OCI-LY7 (cell line): ENCODE measurements at regions not wholly inside any gene's neighbourhood (a gene's known extent, or its start where the extent isn't known, plus 50 kb on each side); places are given as distances from the start of the nearest gene placed in this dataset.

ENCODE experiments used
- CTCF ChIP-seq: fragments of 200-600 bp; sonication (generic); conservative IDR thresholded peaks from 2 replicates; pipeline ENCODE4 v1.5.1; 2014; ENCODE audit warnings: mild to moderate bottlenecking, antibody characterized with exemption, low read length, moderate library complexity, mixed read lengths
- EZH2phosphoT487 ChIP-seq: fragments of 200-600 bp; sonication (generic); IDR thresholded peaks from 2 replicates; pipeline ENCODE4 v1.6.1; 2018; ENCODE audit warnings: low read depth, borderline replicate concordance, mild to moderate bottlenecking, mixed run types, antibody characterized with exemption, low read length, moderate library complexity, mixed read lengths

- TF ChIP-seq CTCF (no peak), EZH2phosphoT487 (no peak)
These were observed 684.3 kb upstream of the NRP1 start for GRCh38 chr10:34018784-34019183.
